ENCODE measurements at regions not wholly inside any gene's neighbourhood (a gene's known extent, or its start where the extent isn't known, plus 50 kb on each side); places are given as distances from the start of the nearest gene placed in this dataset.
"Not testable (repeated sequence)": the region's sequence is repeated elsewhere in the genome, so short reads cannot be mapped to it uniquely, and the experiment has no call there.

DNA sequence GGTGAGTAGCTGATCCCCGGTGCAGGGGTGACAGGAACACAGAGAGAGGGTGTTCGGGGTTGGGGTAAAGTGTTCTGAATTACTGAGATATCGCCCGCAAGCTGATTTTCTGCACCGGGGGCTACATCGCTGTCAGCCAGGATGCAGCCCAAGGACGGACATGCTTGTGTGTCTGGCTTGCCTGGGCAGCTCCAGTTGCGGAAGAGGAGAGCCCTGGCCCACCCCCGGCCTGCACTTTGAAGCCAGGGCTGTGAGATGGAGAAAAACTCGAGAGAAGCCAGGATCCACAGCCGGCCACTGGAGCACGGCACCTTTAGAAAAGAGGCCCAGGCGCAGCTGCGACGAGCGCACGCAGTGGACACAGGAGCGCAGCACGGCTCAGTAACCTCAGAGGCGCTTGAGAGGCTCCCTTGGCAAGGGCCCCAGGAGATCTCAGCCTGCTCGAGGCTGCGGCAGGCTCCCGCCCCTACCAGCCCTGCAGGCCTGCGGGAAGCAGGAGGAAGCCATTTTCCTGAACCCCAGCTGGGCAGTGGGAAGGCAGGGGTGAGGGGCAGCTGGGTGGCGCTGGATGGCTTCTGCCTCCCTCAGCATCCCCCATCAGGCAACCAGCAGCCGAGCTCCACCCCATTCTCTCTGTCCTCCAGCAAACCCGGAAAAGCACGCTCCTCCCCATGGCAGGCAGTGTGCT lies 59.2 kb downstream of the C9orf50 start:
- ChIA-PET CTCF (interaction anchor here (0.8 kb wide), 1 partner anchor 419 kb away, joined by 3 read pairs; no protein-coding TSS in a partner anchor), POLR2A (no interaction called here)

DNA sequence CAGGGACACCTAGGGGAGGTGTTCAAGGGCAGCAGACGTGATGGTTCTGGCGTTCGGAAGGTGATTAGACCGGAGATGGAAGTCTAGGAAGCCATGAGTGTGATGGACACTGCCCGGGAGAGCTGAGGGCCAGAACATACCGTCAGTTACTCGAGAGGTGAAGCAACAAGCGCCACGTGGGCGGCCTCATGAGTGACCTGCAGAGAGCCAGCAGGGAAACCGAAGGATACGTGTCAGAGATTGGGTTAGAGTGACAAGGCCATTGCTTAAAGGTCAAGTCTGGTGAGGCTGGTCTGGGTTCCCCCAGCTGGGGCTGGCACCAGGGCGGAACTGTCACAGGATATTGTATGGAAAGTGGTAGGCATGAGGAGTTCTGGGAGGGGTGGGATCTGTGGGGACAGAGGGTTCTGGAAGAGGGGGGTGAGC lies 60.0 kb downstream of the C9orf50 start:
- CTCF ChIA-PET, result interaction anchor here (0.7 kb wide), 1 partner anchor 8 kb away, joined by 3 read pairs; no protein-coding TSS in a partner anchor
- POLR2A ChIA-PET, result no interaction called here

DNA sequence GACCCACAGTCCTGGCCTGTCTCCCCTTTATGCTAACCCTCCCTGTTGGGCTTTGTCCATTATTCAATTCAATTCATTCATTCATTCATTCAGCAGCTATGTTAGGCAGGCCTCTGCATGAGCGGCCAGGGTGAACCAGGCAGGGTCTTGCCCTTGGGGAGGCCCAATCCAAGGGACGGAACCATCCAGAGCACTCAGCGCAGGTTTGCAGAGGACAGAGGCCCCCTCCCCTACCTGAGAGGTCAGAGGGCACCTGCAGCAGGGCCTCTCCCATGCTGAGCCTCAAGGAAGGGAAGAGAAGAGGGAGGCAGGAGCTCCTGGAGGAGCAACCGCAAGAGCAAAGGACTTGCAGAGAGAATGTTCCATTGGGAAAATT lies 61.4 kb downstream of the C9orf50 start:
- ChIA-PET POLR2A (no interaction called here), CTCF (no interaction called here)

DNA sequence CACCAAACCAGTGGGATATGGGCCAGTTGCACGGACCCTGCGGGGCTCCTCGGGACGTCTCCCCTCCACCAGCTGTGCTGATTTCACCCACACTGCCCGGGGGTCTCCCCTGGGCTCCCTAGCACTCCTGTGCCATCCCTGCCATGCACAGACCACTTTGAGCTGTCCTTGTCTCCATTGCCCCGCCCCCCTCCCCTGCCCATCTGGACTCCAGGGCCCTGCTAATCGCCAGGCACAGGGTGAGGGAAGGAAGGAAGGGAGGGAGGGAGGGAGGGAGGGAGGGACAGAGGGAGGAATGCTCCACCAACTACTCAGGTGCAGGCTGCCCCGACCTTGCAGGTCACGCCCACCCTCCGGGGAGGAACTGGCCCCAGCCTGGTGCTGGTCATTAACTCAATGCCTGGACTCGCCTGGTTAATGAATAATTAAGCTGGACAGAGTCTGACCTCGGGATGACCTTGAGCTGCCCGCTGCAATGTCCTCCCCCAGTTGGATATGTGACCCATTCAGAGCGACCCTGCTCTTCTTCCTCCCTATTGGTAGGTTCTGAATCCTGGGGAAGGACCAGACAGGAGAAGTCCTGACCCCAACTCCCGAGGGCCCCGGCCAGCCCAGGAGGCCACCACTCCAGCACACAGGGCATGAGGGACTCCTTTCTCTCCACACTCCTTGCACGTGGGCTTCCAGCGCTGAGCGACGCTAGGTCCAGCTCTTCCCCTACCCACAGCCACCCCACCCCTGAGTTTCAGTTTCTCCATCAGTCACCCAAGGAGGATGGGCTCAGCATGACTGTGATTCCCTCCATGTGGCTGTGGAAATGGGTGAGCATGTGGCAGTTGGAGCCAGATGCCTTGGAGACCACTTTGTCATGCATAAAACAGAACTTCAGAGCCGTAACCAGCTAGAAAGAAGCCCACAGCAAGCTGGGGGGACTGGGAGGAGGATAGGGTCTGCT lies 62.1 kb downstream of the C9orf50 start:
- ChIA-PET POLR2A (no interaction called here), CTCF (no interaction called here)

DNA sequence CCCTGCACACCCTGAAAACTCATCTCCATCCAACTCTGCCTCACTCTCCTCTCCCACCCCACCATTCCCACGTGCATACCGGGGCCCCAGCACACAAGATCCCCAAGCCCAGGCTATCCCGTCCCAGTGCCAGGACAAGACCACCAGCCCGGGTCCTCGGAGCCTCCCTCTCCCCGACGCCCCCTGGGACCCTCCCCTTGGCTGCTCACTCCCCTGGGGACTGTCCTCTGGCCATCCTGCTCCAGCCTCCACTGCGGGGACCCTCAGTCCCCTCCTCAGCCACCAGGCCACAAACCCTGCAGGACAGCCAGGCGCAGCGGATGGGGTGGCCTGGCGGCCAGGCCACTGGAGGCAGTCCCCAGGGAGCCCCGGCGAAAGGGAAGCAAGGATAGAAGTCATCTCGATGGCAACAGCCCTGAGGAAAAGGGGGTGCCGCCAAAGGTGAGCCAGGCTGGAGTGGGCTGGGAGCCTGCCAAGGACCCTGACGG lies 62.8 kb downstream of the C9orf50 start:
- ChIA-PET CTCF (no interaction called here), POLR2A (no interaction called here)

DNA sequence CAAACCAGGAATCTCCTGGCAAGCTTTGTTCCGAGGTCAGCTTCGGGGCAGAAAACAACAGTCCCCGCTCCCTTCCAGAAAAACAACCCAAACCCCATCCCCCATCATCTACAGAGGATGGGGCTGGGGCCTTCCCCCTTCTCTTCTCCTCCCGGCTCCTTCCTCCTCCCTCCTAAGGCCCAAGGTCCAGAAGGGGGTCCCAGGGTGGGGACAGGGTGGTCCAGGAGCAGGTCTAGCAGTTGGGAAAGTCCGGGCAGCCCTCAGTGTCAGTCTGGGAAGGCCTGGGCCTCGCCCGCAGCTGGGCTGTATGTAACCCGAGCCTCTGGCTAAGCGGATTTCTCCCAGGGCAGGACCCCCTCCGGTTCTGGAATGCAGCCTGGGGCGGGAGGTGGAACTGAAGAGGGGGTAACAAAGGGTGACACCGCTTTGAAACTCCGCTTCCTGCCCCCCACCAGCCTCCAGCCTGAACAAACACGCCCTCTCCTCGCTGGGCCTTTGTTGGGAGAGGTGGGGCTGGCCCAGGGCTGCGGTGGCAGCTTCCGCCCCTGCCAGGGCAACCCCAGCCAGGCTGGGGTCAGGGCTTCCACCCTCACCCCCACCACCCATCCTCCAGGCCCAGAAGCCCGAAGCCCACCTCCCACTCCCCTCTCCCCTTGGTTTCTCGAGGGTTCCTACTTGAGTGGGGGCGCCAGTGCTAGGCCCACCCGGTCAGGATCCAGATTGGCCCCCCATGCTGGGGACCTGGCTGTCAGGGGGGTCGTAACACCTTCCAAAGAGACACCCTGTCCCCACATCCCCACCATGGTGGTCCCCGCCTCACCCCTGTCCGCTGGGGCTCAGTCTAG lies 63.5 kb downstream of the C9orf50 start:
- CTCF ChIA-PET, result no interaction called here
- POLR2A ChIA-PET, result no interaction called here

DNA sequence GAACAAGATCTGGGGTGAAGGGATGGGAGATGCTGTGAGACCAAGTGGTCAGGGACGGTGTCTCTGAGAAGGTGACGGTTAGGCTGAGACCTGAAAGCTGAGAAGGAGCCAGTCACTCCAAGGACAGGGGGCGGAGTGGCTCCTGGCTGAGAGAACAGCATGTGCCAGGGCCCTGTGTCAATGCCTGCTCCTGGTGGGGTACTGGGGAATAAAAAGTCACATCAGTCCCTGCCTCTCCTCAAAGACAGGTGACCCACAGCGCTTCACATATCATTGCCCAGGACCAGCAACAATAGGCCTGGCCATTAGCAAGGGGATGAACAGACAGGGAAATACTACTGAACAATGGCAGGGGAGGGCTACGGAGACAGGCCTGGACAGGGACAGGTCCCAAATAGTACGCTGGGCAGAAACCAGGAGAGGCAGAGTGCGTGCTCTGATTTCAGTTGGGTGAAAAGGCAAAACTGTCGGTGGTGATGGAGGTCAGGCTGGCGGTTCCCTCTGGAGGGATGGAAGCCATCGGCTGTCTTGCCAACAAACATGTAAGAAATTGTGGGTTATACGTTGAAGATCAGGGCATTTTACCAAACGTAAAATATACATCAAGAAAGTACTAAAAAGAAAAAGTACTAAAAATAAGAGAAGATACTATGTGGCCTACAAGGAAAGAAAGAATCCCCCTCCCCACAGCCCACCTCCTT lies 64.3 kb downstream of the C9orf50 start:
- POLR2A ChIA-PET, result no interaction called here
- CTCF ChIA-PET, result no interaction called here

DNA sequence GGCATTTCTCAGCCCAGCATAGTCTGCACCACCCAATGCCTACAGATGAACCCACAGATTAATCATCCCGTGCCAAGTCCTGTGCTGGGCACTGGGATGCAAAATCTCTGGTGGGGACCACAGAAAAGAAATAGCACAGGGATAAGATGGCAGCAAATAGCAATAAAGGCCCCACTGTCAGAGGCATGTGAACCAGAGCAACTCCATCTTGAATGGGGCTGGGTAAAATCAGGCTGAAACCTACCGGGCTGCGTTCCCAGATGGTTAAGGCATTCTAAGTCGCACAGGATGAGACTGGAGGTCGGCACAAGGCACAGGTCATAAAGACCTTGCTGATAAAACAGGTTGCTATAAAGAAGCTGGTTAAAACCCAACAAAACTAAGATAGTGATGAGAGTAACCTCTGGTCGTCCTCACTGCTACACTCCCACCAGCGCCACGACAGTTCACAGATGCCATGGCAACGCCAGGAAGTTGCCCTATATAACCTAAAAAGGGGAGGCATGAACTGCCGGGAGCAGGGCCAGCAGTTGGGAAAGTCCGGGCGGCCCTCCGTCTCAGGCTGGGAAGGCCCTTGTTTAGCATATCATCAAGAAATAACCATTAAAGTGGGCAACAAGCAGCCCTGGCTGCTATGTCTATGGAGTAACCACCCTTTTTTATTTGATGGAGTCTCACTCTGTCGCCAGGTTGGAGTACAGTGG lies 65.2 kb downstream of the C9orf50 start:
- POLR2A ChIA-PET, result no interaction called here
- CTCF ChIA-PET, result no interaction called here

DNA sequence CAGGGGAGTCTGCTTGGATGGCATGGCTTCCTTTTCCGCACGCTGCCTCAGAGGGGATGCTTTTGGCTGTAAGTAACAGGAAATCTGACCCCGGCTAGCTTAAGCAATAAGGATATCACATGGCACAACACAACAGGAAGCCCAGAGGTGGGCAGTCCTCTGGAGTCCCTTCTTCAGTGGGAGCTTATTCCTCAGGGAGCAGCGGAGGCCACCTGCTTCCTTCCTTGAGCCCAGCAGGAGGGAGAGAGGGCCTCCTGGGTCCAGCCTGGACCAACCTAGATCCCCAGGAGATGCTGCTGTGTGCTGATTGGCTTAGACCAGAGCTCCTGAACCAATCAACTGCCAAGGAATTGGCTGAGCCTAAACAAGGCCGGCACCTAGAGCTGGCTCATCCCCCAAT lies 66.3 kb downstream of the C9orf50 start:
- ChIA-PET CTCF (no interaction called here), POLR2A (no interaction called here)

DNA sequence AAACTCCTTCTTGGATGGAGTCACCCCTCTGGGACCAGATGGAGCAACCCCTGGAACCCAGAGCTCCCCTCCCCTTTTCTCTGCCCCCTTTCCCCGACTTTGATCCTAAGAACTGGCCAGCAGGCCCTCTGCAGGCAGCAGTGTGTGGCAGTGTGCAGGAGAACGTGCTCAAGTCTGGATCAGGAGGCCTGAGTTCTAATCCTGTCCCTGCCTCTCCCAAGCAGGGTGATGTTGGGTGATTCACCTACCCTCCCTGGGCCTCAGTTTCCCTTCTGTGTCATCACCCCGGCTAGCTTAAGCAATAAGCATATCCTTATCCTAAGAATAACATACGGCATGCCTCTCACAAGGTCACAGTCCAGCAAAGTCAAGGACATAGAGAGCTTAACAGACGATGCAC lies 67.6 kb downstream of the C9orf50 start:
- CTCF ChIA-PET, result interaction anchor here (1.0 kb wide), 1 partner anchor 40 kb away, joined by 3 read pairs; no protein-coding TSS in a partner anchor
- POLR2A ChIA-PET, result no interaction called here

DNA sequence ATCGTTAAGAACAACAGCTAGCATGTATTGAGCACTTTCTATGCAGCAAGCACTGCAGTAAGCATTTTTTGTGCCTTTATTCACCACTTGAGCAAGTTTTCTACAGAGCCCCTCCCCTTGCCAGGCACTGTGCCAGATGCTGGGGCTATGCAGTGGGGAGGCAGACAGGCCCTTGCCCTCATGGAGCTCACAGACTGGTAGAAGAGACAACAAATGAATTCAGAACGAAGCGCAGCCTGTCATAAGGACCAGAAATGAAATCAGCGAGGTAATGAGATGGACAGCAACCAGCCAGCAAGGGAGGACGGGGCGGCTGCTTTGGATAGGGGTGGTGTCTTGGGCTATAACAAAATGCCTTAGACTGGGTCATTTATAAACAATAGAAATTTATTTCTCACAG lies 68.8 kb downstream of the C9orf50 start:
- ChIA-PET CTCF (no interaction called here), POLR2A (no interaction called here)

DNA sequence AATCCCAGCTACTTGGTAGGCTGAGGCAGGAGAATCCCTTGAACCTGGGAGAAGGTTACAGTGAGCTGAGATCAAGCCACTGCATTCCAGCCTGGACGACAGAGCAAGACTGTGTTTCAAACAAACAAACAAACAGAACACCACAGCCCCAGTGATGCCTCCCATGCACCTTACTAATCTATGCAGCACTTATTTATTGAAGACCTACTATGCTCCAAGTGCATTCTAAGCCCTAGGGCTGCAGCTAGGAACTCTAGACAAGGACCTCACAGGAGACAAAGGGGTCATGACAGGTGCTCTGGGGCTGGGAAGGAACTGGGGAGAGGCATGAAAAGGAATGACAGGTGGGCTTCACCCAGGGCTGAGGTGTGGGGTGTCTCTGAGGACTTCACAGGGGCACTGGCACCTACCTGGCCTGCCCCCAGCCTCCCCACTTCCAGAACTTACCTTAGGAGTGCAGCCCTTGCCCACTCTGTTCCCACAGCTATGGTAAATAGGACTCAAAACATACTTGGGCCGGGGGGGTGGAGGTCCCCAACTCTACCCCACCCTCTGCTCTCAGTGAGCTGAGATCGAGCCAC lies 69.4 kb downstream of the C9orf50 start:
- POLR2A ChIA-PET, result no interaction called here
- CTCF ChIA-PET, result no interaction called here

DNA sequence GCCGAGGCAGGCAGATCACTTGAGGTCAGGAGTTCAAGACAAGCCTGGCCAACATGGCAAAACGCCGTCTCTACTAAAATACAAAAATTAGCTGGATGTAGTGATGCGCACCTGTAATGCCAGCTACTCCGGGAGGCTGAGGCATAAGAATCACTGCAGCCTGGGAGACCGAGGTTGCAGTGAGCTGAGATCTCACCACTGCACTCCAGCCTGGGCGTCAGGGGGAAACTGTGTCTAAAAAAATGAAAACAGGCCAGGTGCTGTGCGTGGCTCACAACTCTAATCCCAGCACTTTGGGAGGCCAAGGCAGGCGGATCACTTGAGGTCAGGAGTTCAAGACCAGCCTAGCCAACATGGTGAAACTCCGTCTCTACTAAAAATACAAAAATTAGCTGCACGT lies 69.9 kb downstream of the C9orf50 start:
- POLR2A ChIA-PET, result not testable (repeated sequence)

DNA sequence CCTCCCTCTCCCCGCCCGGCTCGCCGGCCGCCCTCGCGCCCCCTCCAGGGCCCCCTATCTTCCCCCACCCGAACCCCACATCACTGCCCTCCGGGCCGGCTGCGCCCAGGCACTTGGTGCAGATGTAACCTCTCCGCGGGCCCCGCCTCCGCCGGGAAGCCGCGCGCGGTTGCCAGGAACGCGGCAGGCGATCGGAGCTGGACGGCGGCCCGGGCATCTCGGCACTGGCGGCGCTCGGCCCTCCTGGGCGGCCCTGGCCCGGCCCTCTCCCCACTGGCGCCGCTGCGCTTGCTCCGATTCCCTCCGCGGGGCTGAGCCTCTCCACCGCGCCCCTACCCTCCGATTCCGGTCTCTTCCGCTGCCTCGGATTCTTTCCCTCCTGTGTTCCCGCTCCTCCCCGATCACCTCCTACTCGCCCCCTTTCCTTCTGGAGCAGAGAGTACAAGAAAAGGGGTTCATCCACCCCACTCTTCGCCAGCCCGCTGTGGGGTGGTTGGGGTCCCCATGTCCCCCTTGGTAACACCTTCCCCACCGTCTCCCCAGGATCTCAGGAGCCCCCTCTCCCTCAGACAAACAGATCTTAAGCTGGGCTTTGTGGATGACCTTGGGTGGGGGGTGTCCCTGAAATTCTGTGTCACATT lies 70.6 kb downstream of the C9orf50 start:
- CTCF ChIA-PET, result no interaction called here

More for the DNA sequence above, 69.9 kb downstream of the C9orf50 start:
- CTCF ChIA-PET, result not testable (repeated sequence)

DNA sequence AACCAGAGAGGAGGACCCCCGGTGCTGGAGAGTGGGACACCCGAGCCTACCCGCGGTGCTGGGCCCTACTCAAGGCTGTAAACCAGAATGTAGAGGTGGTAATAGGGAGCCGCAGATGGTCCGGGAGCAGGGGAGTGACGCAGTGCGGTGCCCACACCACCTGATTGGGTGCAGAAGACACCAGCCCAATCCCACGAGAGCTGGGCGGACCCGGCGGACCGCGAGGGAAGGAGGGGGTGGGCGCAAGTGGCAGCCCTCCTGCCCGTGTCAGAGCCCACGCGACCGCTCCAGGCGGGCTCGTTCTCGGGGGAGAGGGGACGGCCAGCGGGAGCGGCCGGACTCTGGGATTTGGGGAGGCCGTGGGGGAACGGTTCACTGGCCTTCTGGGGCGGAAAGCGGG lies 71.2 kb downstream of the C9orf50 start:
- CTCF ChIA-PET, result no interaction called here
- POLR2A ChIA-PET, result interaction anchor here (0.5 to 0.6 kb wide), 2 partner anchors 10 to 24 kb away, joined by 3 read pairs; no protein-coding TSS in a partner anchor

More for the DNA sequence above, 70.6 kb downstream of the C9orf50 start:
- POLR2A ChIA-PET, result interaction anchor here (0.6 kb wide), 2 partner anchors 23 to 44 kb away, joined by 3 read pairs; no protein-coding TSS in a partner anchor

DNA sequence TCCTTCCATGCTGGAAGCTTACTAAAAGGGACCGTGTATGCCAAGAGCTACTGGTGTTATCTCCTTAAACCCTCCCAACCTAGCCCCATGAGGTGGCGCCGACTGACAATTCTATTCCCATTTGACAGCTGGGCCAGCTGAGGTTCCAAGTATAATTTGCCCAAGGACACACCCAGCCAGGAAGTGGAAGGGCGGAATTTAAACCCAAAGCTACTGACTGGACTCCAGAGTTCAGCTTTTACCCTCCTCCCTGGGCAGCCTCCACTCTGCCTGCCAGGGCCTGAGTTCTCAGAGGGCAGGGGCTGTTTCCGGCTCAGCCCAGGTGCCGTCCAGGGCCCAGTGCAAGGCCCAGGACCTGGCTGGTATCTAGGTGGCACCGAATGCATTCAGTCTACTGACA lies 71.8 kb downstream of the C9orf50 start:
- POLR2A ChIA-PET, result no interaction called here
- CTCF ChIA-PET, result no interaction called here

DNA sequence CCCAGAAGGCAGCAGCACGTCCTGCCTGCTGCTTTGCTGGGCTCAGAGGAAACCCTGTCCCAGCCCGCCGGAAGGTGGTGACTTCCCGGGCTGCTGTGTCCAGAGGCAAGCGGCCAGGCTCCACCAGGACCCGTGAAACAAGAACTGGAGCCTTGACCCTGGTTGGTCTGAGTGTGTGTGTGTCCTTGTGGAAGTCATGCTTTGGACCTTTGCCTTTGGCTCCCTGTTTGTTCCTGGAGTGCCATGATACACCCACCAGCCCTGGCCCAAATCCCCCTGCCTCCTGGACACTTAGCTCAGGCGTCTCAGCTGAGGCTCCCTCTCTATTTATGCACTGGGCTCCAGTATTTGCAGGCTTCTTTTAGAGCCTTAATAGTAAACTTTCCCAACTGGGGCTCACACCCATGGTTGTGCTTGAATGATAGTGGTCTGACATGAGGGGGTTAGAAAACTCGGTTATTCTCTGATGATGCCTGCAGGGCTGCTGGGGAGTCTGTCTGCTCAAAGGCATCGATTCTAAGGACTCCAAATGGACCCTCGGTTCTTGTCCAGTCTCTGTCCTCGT lies 72.2 kb downstream of the C9orf50 start:
- CTCF ChIA-PET, result no interaction called here
- POLR2A ChIA-PET, result no interaction called here

Measured in activated CD8-positive, alpha-beta memory T cell treated with anti-CD3 and anti-CD28 coated beads for 36 hours (primary cell).